Osteoblast (primary cell): ENCODE measurements at regions not wholly inside any gene's neighbourhood (a gene's known extent, or its start where the extent isn't known, plus 50 kb on each side); places are given as distances from the start of the nearest gene placed in this dataset.
"Not testable (repeated sequence)": the region's sequence is repeated elsewhere in the genome, so short reads cannot be mapped to it uniquely, and the experiment has no call there.

ENCODE experiments used
- DNase-seq: peaks from one replicate; pipeline ENCODE4 v3.0.0; 2011; ENCODE audit warnings: low spot score, mixed read lengths; ENCODE audit not compliant: insufficient read length; ENCODE audit errors: missing footprints
- H2AFZ ChIP-seq: 2 replicates; pipeline ENCODE4 v1.6.0; 2011; ENCODE audit warnings: mild to moderate bottlenecking, low read length
- H3K27ac ChIP-seq: 2 replicates; pipeline ENCODE4 v1.5.1; 2011; ENCODE audit warnings: mild to moderate bottlenecking, low read depth, low read length, moderate library complexity
- H3K27me3 ChIP-seq: 2 replicates; pipeline ENCODE4 v1.6.0; 2012; ENCODE audit warnings: mild to moderate bottlenecking, control low read depth, inconsistent platforms, low read length, moderate library complexity; ENCODE audit not compliant: insufficient read depth
- H3K36me3 ChIP-seq: 2 replicates; pipeline ENCODE4 v1.5.1; 2011; ENCODE audit warnings: mild to moderate bottlenecking, low read length, control low read depth, moderate library complexity; ENCODE audit not compliant: insufficient read depth
- H3K4me1 ChIP-seq: 2 replicates; pipeline ENCODE4 v1.5.1; 2011; ENCODE audit warnings: mild to moderate bottlenecking, low read length, control low read depth, moderate library complexity; ENCODE audit not compliant: insufficient read depth
- H3K4me2 ChIP-seq: 2 replicates; pipeline ENCODE4 v1.6.0; 2011; ENCODE audit warnings: mild to moderate bottlenecking, low read length; ENCODE audit not compliant: insufficient read depth
- H3K4me3 ChIP-seq: fragments of 200-600 bp; sonication (generic); 3 replicates; pipeline ENCODE4 v1.5.1; 2012; ENCODE audit warnings: mild to moderate bottlenecking, low read length, inconsistent platforms; ENCODE audit not compliant: insufficient read depth
- H3K79me2 ChIP-seq: 2 replicates; pipeline ENCODE4 v1.6.0; 2012; ENCODE audit warnings: mild to moderate bottlenecking, low read length, control low read depth, inconsistent platforms; ENCODE audit not compliant: insufficient read depth
- H3K9me3 ChIP-seq: 2 replicates; pipeline ENCODE4 v1.5.1; 2011; ENCODE audit warnings: low read depth, low read length, control low read depth
- H4K20me1 ChIP-seq: 2 replicates; pipeline ENCODE4 v1.6.0; 2012; ENCODE audit warnings: mild to moderate bottlenecking, low read length, control low read depth; ENCODE audit not compliant: insufficient read depth
- CTCF ChIP-seq: IDR thresholded peaks from 2 replicates; pipeline ENCODE4 v1.5.1; 2011; ENCODE audit warnings: mild to moderate bottlenecking, low read depth, low read length, moderate library complexity; ENCODE audit errors: extremely low read depth

GRCh38 chr7:112981966-112982365 lies 104.7 kb downstream of the GPR85 start:
- no peaks in the 10 kb centered on the region for H4K20me1 ChIP-seq
- no peak for DNase-seq
- no peak overlapping the region for H3K27ac ChIP-seq
- peaks cover 27% of the 10 kb centered on the region for H3K4me1 ChIP-seq
- no peak for TF ChIP-seq CTCF
- H3K79me2 ChIP-seq, result no peaks in the 10 kb centered on the region
- peak overlapping the region; percentile 25 for H3K4me2 ChIP-seq
- H3K36me3 ChIP-seq, result no peaks in the 10 kb centered on the region
- H3K9me3 ChIP-seq, result no peaks in the 10 kb centered on the region
- no peak overlapping the region for H2AFZ ChIP-seq
- H3K27me3 ChIP-seq, result no peaks in the 10 kb centered on the region
- no peak overlapping the region for H3K4me3 ChIP-seq

GRCh38 chr7:112979055-112979454 lies 107.6 kb downstream of the GPR85 start:
- not testable (repeated sequence) for H3K4me1 ChIP-seq, H2AFZ ChIP-seq, H4K20me1 ChIP-seq, H3K79me2 ChIP-seq, H3K4me3 ChIP-seq, H3K27ac ChIP-seq, H3K9me3 ChIP-seq, DNase-seq, H3K4me2 ChIP-seq, H3K27me3 ChIP-seq, H3K36me3 ChIP-seq

- H3K4me1 ChIP-seq, H3K27ac ChIP-seq, H3K36me3 ChIP-seq, H3K4me2 ChIP-seq, H3K9me3 ChIP-seq, H4K20me1 ChIP-seq, H3K4me3 ChIP-seq, DNase-seq, H3K79me2 ChIP-seq, H2AFZ ChIP-seq, H3K27me3 ChIP-seq: not testable (repeated sequence)
Measured at GRCh38 chr7:112977244-112977955, 109.2 kb downstream of the GPR85 start.

GRCh38 chr7:112970771-112971170 lies 115.9 kb downstream of the GPR85 start:
- Histone ChIP-seq H3K4me2 (no peak overlapping the region), H3K79me2 (no peaks in the 10 kb centered on the region), H3K4me1 (peaks cover 4% of the 10 kb centered on the region), H2AFZ (no peak overlapping the region), H3K36me3 (no peaks in the 10 kb centered on the region), H4K20me1 (no peaks in the 10 kb centered on the region), H3K9me3 (no peaks in the 10 kb centered on the region), H3K27me3 (no peaks in the 10 kb centered on the region), H3K4me3 (no peak overlapping the region), H3K27ac (no peak overlapping the region)
- no peak for DNase-seq
- peak; percentile 8 for TF ChIP-seq CTCF

GRCh38 chr7:112969946-112970345 lies 116.7 kb downstream of the GPR85 start:
- Histone ChIP-seq H3K79me2 (no peaks in the 10 kb centered on the region), H2AFZ (no peak overlapping the region), H3K27ac (no peak overlapping the region), H3K9me3 (no peaks in the 10 kb centered on the region), H4K20me1 (no peaks in the 10 kb centered on the region), H3K27me3 (no peaks in the 10 kb centered on the region), H3K36me3 (no peaks in the 10 kb centered on the region), H3K4me1 (peaks cover 5% of the 10 kb centered on the region), H3K4me3 (no peak overlapping the region), H3K4me2 (no peak overlapping the region)
- TF ChIP-seq CTCF, result no peak
- no peak for DNase-seq
